ENCODE measurements at regions not wholly inside any gene's neighbourhood (a gene's known extent, or its start where the extent isn't known, plus 50 kb on each side); places are given as distances from the start of the nearest gene placed in this dataset.
A peak's percentile ranks its signal among the peaks of the same experiment; 100 is the strongest.

GRCh38 chr1:30232288-30232899 lies 491.0 kb downstream of the MATN1 start:
- Histone ChIP-seq H3K27me3 (peaks cover 0 to 15% (median 0%) of the 10 kb centered on the region in 4 donors), H3K27ac (replicated peaks in 1 of 4) (no peak overlapping the region), H3K9me3 (no peaks in the 10 kb centered on the region), H3K36me3 (no peaks in the 10 kb centered on the region), H3K4me1 (no peaks in the 10 kb centered on the region), H3K4me3 (no peak overlapping the region)
- no peak for DNase-seq (ENCODE audit: extremely low spot score)
- WGBS: 50% methylated on average over 4 of the region's 4 CpGs
- TF ChIP-seq POLR2A (IDR thresholded peaks at IDR 0.05; ENCODE audit: low read depth) (no peak), POLR2AphosphoS5 (IDR thresholded peaks at IDR 0.05) (no peak), CTCF (IDR thresholded peaks at IDR 0.05) (peak; percentile 8 to 27 (median 25)), EP300 (IDR thresholded peaks at IDR 0.05) (no peak)
- intact Hi-C loops (cut with DNase I): no loop called here

- H3K4me1 ChIP-seq: no peaks in the 10 kb centered on the region
- TF ChIP-seq POLR2AphosphoS5 (IDR thresholded peaks at IDR 0.05): no peak
- no peak for DNase-seq (ENCODE audit: extremely low spot score)
- intact Hi-C loops (cut with DNase I): no loop called here
- WGBS: 79% methylated on average over 9 of the region's 9 CpGs
- no peaks in the 10 kb centered on the region for H3K9me3 ChIP-seq
- no peaks in the 10 kb centered on the region for H3K36me3 ChIP-seq
- no peak overlapping the region for H3K4me3 ChIP-seq
- H3K27me3 ChIP-seq: peaks cover 0 to 22% (median 0%) of the 10 kb centered on the region in 4 donors
- no peak overlapping the region for H3K27ac ChIP-seq (replicated peaks in 1 of 4)
Measured at GRCh38 chr1:30229960-30230359, 493.4 kb downstream of the MATN1 start.

- Histone ChIP-seq H3K4me1 (no peaks in the 10 kb centered on the region), H3K27ac (replicated peaks in 1 of 4) (no peak overlapping the region), H3K27me3 (peaks cover 0 to 26% (median 0%) of the 10 kb centered on the region in 4 donors), H3K4me3 (no peak overlapping the region), H3K9me3 (no peaks in the 10 kb centered on the region), H3K36me3 (no peaks in the 10 kb centered on the region)
- no peak for TF ChIP-seq CTCF (IDR thresholded peaks at IDR 0.05)
- TF ChIP-seq POLR2A (IDR thresholded peaks at IDR 0.05; ENCODE audit: low read depth): no peak
- no peak for TF ChIP-seq POLR2AphosphoS5 (IDR thresholded peaks at IDR 0.05)
- no peak for TF ChIP-seq EP300 (IDR thresholded peaks at IDR 0.05)
- WGBS: 89% methylated on average over 8 of the region's 9 CpGs
- DNase-seq (ENCODE audit: extremely low spot score): no peak
- intact Hi-C loops (cut with DNase I): no loop called here
Measured at GRCh38 chr1:30229557-30229956, 493.8 kb downstream of the MATN1 start.

GRCh38 chr1:30226648-30227047 lies 496.7 kb downstream of the MATN1 start:
- TF ChIP-seq CTCF (IDR thresholded peaks at IDR 0.05) (no peak), POLR2AphosphoS5 (IDR thresholded peaks at IDR 0.05) (no peak), EP300 (IDR thresholded peaks at IDR 0.05) (no peak), POLR2A (IDR thresholded peaks at IDR 0.05; ENCODE audit: low read depth) (no peak)
- WGBS: 61% methylated on average over 6 of the region's 6 CpGs
- intact Hi-C loops (cut with DNase I): no loop called here

GRCh38 chr1:30225357-30225756 lies 498.0 kb downstream of the MATN1 start:
- TF ChIP-seq POLR2AphosphoS5 (IDR thresholded peaks at IDR 0.05) (no peak), EP300 (IDR thresholded peaks at IDR 0.05) (no peak), POLR2A (IDR thresholded peaks at IDR 0.05; ENCODE audit: low read depth) (no peak), CTCF (IDR thresholded peaks at IDR 0.05) (no peak)
- peaks cover 0 to 4% (median 0%) of the 10 kb centered on the region in 4 donors for H3K9me3 ChIP-seq
- no peak overlapping the region for H3K4me3 ChIP-seq
- H3K27ac ChIP-seq (replicated peaks in 1 of 4): no peak overlapping the region
- no peaks in the 10 kb centered on the region for H3K4me1 ChIP-seq
- H3K27me3 ChIP-seq: peaks cover 0 to 42% (median 0%) of the 10 kb centered on the region in 4 donors
- no peaks in the 10 kb centered on the region for H3K36me3 ChIP-seq
- 52% methylated on average over 7 of the region's 7 CpGs for WGBS
- intact Hi-C loops (cut with DNase I): no loop called here
- DNase-seq (ENCODE audit: extremely low spot score): no peak

More at GRCh38 chr1:30226648-30227047, 496.7 kb downstream of the MATN1 start:
- Histone ChIP-seq H3K27me3 (peaks cover 0 to 39% (median 0%) of the 10 kb centered on the region in 4 donors), H3K4me1 (no peaks in the 10 kb centered on the region), H3K4me3 (no peak overlapping the region), H3K27ac (replicated peaks in 1 of 4) (no peak overlapping the region), H3K36me3 (no peaks in the 10 kb centered on the region), H3K9me3 (peaks cover 0 to 4% (median 0%) of the 10 kb centered on the region in 4 donors)
- DNase-seq (ENCODE audit: extremely low spot score): no peak

Measured in esophagus muscularis mucosa (tissue), 4 donors.